ENCODE measurements at regions not wholly inside any gene's neighbourhood (a gene's known extent, or its start where the extent isn't known, plus 50 kb on each side); places are given as distances from the start of the nearest gene placed in this dataset.

DNA sequence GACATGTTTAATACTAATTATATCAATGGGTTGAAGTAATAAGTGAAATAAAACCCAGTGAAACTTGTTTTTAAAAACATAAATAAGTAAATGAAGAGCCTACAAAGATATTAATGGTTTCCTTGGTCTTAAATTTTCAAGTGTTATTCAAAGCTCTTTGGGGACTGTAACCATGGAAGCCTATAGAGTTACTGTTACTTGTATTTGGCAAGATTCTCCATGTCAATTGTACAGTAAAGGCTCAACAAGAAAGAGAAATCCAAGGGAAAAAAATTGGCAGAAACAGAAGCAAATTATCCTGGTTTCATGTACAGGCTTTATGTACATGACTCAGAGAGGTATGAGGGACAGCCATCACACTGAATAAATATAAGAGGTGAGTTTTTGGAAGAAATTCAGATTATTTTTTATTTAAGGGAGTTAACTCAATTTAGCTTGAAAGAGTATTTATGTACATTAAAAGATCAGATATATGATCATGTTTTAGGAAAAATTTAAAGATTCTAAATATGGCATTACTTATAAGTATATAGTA is 151.1 kb upstream of the HMGA2 start:
- TF ChIP-seq CTCF (IDR thresholded peaks at IDR 0.05) = no peak
- TF ChIP-seq POLR2A (IDR thresholded peaks at IDR 0.05) = no peak
